GM12878 (cell line): ENCODE measurements at regions not wholly inside any gene's neighbourhood (a gene's known extent, or its start where the extent isn't known, plus 50 kb on each side); places are given as distances from the start of the nearest gene placed in this dataset.

Source experiments
- ATAC-seq: fragments of 200-7000 bp; cut with Tn5 transposase; 3 replicates; pipeline ENCODE4 v1.9.1; 2020; ENCODE audit warnings: mild to moderate bottlenecking, moderate library complexity
- BruUV-seq: library from RNA; stranded (reverse); fragments of 400-500 nt; replicated peaks from 2 replicates; lab custom pipeline; 2021; lab: Mats Ljungman, UMichigan
- CTCF ChIA-PET: fragments of 300-600 bp; sonication (Branson Sonifier 250); formaldehyde crosslinking; extraction: SDS; loops from one replicate; lab custom pipeline; 2021; ENCODE audit warnings: inconsistent platforms; lab: Yijun Ruan, JAX
- POLR2A ChIA-PET: fragments of 350-600 bp; formaldehyde crosslinking; extraction: SDS; loops from one replicate; lab custom pipeline; 2021; ENCODE audit warnings: inconsistent platforms; lab: Charles Lee
- RAD21 ChIA-PET: fragments of 300-600 bp; sonication (Branson Sonifier 250); formaldehyde crosslinking; loops from one replicate; lab custom pipeline; 2023; ENCODE audit warnings: antibody characterized with exemption; ENCODE audit not compliant: unreplicated experiment; lab: Charles Lee
- SMC1A ChIA-PET: fragments of 300-600 bp; sonication (Branson Sonifier 250); formaldehyde crosslinking; loops from one replicate; lab custom pipeline; 2023; ENCODE audit not compliant: unreplicated experiment, uncharacterized antibody; lab: Charles Lee
- DNase-seq: peaks from one replicate; pipeline ENCODE4 v3.0.0-alpha.2; 2011; ENCODE audit warnings: low read depth, low spot score
- FAIRE-seq: peaks from 3 replicates; lab custom pipeline; 2011; peaks lifted over from hg19 to GRCh38; lab: Jason Lieb, UNC
- H2AFZ ChIP-seq: 2 replicates; pipeline ENCODE4 v1.6.0; 2011; ENCODE audit warnings: low read depth, low read length, control low read depth; ENCODE audit not compliant: control insufficient read depth
- H3K27ac ChIP-seq: 2 replicates; pipeline ENCODE4 v1.5.1; 2011; ENCODE audit warnings: control low read depth; ENCODE audit not compliant: control insufficient read depth, insufficient read depth
- H3K27me3 ChIP-seq, 2 experiments: replicated peaks in 1 of 2; 2 replicates each; pipeline versions ENCODE4 v1.6.0 to v1.6.1; 2011; ENCODE audit warnings: low read length in 1 of 2; ENCODE audit not compliant: control insufficient read depth in 2 of 2, insufficient read depth in 2 of 2
- H3K36me3 ChIP-seq, 2 experiments: 2 replicates each; pipeline ENCODE4 v1.5.1; 2011; ENCODE audit warnings: low read length in 1 of 2; ENCODE audit not compliant: control insufficient read depth in 2 of 2, insufficient read depth in 2 of 2
- H3K4me1 ChIP-seq: 2 replicates; pipeline ENCODE4 v1.6.1; 2011; ENCODE audit warnings: mild to moderate bottlenecking, low read length, moderate library complexity, mixed read lengths; ENCODE audit not compliant: control insufficient read depth, insufficient read depth
- H3K4me2 ChIP-seq: 2 replicates; pipeline ENCODE4 v1.6.0; 2011; ENCODE audit warnings: control low read depth; ENCODE audit not compliant: control insufficient read depth, insufficient read depth
- H3K4me3 ChIP-seq: fragments of 200-600 bp; sonication (generic); 2 replicates; pipeline ENCODE4 v1.5.1; 2016
- H3K79me2 ChIP-seq: 2 replicates; pipeline ENCODE4 v1.6.0; 2011; ENCODE audit warnings: low read length; ENCODE audit not compliant: control insufficient read depth, insufficient read depth
- H3K9ac ChIP-seq: 2 replicates; pipeline ENCODE4 v1.8.0; 2011; ENCODE audit warnings: low read length, control low read depth, mixed read lengths; ENCODE audit not compliant: control insufficient read depth, insufficient read depth
- H3K9me3 ChIP-seq: replicated peaks from 3 replicates; pipeline ENCODE4 v1.5.1; 2011; ENCODE audit warnings: mild to moderate bottlenecking, low read length; ENCODE audit not compliant: control insufficient read depth, insufficient read depth
- H4K20me1 ChIP-seq: 2 replicates; pipeline ENCODE4 v1.6.0; 2011; ENCODE audit not compliant: control insufficient read depth, insufficient read depth
- CBFB ChIP-seq: IDR thresholded peaks from 2 replicates; pipeline ENCODE4 v1.6.1; 2016; ENCODE audit warnings: antibody characterized with exemption, low read depth
- DPF2 ChIP-seq: fragments of 450-650 bp; IDR thresholded peaks from 2 replicates; pipeline ENCODE4 v1.6.1; 2017; ENCODE audit warnings: mild to moderate bottlenecking
- EGR1 ChIP-seq, 2 experiments: IDR thresholded peaks; 1 replicate in 1 of 2; 2 replicates in 1 of 2; pipeline ENCODE4 v1.6.1; 2011 to 2012; ENCODE audit warnings: low read depth in 2 of 2, low read length in 2 of 2, borderline replicate concordance in 1 of 2, mild to moderate bottlenecking in 1 of 2, moderate library complexity in 1 of 2
- EZH2 ChIP-seq: IDR thresholded peaks from 2 replicates; pipeline ENCODE4 v1.6.1; 2012; ENCODE audit warnings: low read depth, mild to moderate bottlenecking, control low read depth, inconsistent platforms, low read length, borderline replicate concordance; ENCODE audit not compliant: control insufficient read depth
- GATAD2B ChIP-seq: fragments of 450-650 bp; conservative IDR thresholded peaks from 2 replicates; pipeline ENCODE4 v1.6.1; 2017; ENCODE audit warnings: low read depth, mild to moderate bottlenecking, moderate library complexity
- IKZF2 ChIP-seq, 2 experiments: fragments of 450-650 bp; IDR thresholded peaks; 2 replicates each; pipeline ENCODE4 v1.6.1; 2017; ENCODE audit warnings: mild to moderate bottlenecking in 2 of 2, moderate library complexity in 2 of 2
- KAT2A ChIP-seq: conservative IDR thresholded peaks from 2 replicates; pipeline ENCODE4 v1.6.1; 2011; ENCODE audit warnings: low read depth, low read length; ENCODE audit not compliant: control insufficient read depth
- KLF5 ChIP-seq: fragments of 450-650 bp; IDR thresholded peaks from 2 replicates; pipeline ENCODE4 v1.6.1; 2014; ENCODE audit warnings: mild to moderate bottlenecking; ENCODE audit not compliant: partially characterized antibody
- NBN ChIP-seq: fragments of 450-650 bp; IDR thresholded peaks from 2 replicates; pipeline ENCODE4 v1.6.1; 2016
- NFYB ChIP-seq: IDR thresholded peaks from 2 replicates; pipeline ENCODE4 v1.6.1; 2011; ENCODE audit warnings: low read depth, mild to moderate bottlenecking, low read length, improper control_type of control experiment, moderate library complexity; ENCODE audit not compliant: insufficient read depth
- RELA ChIP-seq: fragments of 450-650 bp; IDR thresholded peaks from 2 replicates; pipeline ENCODE4 v1.8.0; 2014; ENCODE audit warnings: borderline replicate concordance; ENCODE audit not compliant: partially characterized antibody
- WRNIP1 ChIP-seq: IDR thresholded peaks from 2 replicates; pipeline ENCODE4 v1.6.1; 2011; ENCODE audit warnings: low read depth, low read length, improper control_type of control experiment, borderline replicate concordance
- WGBS: methylation state at CpG from one replicate; pipeline ENCODE4 v1.1.6; 2016; ENCODE audit warnings: low lambda C conversion rate; ENCODE audit not compliant: insufficient replicate concordance, insufficient coverage; ENCODE audit errors: missing lambda C conversion rate; 5-methylcytosine and 5-hydroxymethylcytosine counted together
- in situ Hi-C: fragments of 300-500 bp; cut with MboI; formaldehyde crosslinking; loops from 9 replicates; pipeline ENCODE4 v1.14.3; 2018; ENCODE audit warnings: mixed read lengths
- intact Hi-C: fragments of 100-400 bp; cut with micrococcal nuclease; formaldehyde crosslinking; loops from one replicate; pipeline ENCODE4 v1.14.2; 2022; ENCODE audit not compliant: unreplicated experiment
- TF ChIP-seq, protein P1 (sequence below): IDR thresholded peaks from 2 replicates; pipeline ENCODE4 v1.6.1; 2012; ENCODE audit warnings: improper control_type of control experiment, low read depth, low read length; ENCODE audit not compliant: insufficient replicate concordance
- TF ChIP-seq, protein P2 (sequence below): IDR thresholded peaks from 2 replicates; pipeline ENCODE4 v1.6.1; 2012; ENCODE audit warnings: low read depth, low read length, improper control_type of control experiment

DNA sequence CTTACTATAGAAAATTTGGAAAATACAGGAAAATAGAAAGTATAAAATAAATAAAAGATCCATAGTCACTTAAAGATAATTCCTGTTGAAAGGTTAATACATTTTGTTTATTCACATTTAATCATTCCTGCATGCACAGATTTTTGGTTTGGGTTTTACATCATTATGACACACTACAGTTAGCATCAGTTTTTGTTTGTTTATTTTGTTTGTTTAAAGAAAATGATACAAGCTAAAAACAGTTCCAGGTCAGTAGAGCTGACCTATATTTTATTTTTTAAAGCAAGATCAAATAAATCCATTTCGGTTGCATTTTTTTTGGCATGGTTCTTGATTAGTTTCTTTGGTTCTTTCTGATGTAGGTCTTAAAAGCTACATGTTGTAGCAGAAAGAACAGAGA is 68.8 kb upstream of the CCDC91 start:
- Histone ChIP-seq H3K79me2 (no peaks in the 10 kb centered on the region), H3K4me2 (no peak overlapping the region), H3K9ac (no peak overlapping the region), H3K9me3 (no peaks in the 10 kb centered on the region), H3K36me3 (no peaks in the 10 kb centered on the region)
- CTCF ChIA-PET = no interaction called here
- WGBS = 46% methylated on average over 1 of the region's 1 CpG
- BruUV-seq = no TSS peak
- no peak for FAIRE-seq
- RAD21 ChIA-PET = no interaction called here
- POLR2A ChIA-PET = no interaction called here
- TF ChIP-seq WRNIP1 (no peak), GATAD2B (no peak), KAT2A (no peak), IKZF2 (IDR thresholded peaks at IDR 0.05) (no peak), NBN (no peak), CBFB (no peak), KLF5 (no peak), DPF2 (no peak), EGR1 (IDR thresholded peaks at IDR 0.05; ENCODE audit: borderline replicate concordance in 1 of 2, low read depth in 2 of 2, low read length in 2 of 2) (no peak), EZH2 (no peak), NFYB (no peak), RELA (no peak)
- TF ChIP-seq, protein P1, sequence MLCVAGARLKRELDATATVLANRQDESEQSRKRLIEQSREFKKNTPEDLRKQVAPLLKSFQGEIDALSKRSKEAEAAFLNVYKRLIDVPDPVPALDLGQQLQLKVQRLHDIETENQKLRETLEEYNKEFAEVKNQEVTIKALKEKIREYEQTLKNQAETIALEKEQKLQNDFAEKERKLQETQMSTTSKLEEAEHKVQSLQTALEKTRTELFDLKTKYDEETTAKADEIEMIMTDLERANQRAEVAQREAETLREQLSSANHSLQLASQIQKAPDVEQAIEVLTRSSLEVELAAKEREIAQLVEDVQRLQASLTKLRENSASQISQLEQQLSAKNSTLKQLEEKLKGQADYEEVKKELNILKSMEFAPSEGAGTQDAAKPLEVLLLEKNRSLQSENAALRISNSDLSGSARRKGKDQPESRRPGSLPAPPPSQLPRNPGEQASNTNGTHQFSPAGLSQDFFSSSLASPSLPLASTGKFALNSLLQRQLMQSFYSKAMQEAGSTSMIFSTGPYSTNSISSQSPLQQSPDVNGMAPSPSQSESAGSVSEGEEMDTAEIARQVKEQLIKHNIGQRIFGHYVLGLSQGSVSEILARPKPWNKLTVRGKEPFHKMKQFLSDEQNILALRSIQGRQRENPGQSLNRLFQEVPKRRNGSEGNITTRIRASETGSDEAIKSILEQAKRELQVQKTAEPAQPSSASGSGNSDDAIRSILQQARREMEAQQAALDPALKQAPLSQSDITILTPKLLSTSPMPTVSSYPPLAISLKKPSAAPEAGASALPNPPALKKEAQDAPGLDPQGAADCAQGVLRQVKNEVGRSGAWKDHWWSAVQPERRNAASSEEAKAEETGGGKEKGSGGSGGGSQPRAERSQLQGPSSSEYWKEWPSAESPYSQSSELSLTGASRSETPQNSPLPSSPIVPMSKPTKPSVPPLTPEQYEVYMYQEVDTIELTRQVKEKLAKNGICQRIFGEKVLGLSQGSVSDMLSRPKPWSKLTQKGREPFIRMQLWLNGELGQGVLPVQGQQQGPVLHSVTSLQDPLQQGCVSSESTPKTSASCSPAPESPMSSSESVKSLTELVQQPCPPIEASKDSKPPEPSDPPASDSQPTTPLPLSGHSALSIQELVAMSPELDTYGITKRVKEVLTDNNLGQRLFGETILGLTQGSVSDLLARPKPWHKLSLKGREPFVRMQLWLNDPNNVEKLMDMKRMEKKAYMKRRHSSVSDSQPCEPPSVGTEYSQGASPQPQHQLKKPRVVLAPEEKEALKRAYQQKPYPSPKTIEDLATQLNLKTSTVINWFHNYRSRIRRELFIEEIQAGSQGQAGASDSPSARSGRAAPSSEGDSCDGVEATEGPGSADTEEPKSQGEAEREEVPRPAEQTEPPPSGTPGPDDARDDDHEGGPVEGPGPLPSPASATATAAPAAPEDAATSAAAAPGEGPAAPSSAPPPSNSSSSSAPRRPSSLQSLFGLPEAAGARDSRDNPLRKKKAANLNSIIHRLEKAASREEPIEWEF = no peak
- TF ChIP-seq, protein P2, sequence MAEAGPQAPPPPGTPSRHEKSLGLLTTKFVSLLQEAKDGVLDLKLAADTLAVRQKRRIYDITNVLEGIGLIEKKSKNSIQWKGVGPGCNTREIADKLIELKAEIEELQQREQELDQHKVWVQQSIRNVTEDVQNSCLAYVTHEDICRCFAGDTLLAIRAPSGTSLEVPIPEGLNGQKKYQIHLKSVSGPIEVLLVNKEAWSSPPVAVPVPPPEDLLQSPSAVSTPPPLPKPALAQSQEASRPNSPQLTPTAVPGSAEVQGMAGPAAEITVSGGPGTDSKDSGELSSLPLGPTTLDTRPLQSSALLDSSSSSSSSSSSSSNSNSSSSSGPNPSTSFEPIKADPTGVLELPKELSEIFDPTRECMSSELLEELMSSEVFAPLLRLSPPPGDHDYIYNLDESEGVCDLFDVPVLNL = no peak
- TF ChIP-seq, all 136 proteins: peak for 0
- H3K27me3 ChIP-seq = no peaks in the 10 kb centered on the region
- DNase-seq (no peak), ATAC-seq (no peak)
- SMC1A ChIA-PET = interaction anchor here (1.1 kb wide), 1 partner anchor 35 kb away, joined by 3 read pairs; no protein-coding TSS in a partner anchor
- H2AFZ ChIP-seq = no peak overlapping the region
- H3K4me3 ChIP-seq = no peak overlapping the region
- no peak overlapping the region for H3K27ac ChIP-seq
- intact Hi-C loops (no loop called here), in situ Hi-C loops (no loop called here)
- no peaks in the 10 kb centered on the region for H3K4me1 ChIP-seq
- H4K20me1 ChIP-seq = no peaks in the 10 kb centered on the region
